ENCODE measurements at regions not wholly inside any gene's neighbourhood (a gene's known extent, or its start where the extent isn't known, plus 50 kb on each side); places are given as distances from the start of the nearest gene placed in this dataset.

DNA sequence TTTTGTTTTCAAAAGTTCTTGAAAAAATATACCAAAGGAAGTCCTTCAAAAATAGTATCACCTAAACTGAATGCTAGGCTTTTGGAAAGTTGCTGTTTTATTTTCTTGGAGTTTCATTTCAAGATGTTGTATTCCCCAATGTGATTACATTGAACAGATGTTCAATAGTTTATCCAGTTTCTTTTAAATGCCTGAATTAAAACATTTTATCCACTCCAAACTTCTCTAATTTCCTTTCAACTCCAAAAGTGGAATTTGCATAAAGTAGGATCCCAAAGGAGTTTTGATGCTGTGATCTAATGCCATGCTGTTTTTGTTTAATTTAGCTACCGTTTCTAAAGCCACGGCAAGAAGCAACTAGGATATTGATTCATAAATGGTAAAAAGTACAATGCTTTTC is 892.5 kb upstream of the SLC10A2 start:
- TF ChIP-seq, protein P1, sequence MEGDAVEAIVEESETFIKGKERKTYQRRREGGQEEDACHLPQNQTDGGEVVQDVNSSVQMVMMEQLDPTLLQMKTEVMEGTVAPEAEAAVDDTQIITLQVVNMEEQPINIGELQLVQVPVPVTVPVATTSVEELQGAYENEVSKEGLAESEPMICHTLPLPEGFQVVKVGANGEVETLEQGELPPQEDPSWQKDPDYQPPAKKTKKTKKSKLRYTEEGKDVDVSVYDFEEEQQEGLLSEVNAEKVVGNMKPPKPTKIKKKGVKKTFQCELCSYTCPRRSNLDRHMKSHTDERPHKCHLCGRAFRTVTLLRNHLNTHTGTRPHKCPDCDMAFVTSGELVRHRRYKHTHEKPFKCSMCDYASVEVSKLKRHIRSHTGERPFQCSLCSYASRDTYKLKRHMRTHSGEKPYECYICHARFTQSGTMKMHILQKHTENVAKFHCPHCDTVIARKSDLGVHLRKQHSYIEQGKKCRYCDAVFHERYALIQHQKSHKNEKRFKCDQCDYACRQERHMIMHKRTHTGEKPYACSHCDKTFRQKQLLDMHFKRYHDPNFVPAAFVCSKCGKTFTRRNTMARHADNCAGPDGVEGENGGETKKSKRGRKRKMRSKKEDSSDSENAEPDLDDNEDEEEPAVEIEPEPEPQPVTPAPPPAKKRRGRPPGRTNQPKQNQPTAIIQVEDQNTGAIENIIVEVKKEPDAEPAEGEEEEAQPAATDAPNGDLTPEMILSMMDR (IDR thresholded peaks at IDR 0.05; ENCODE audit: extremely low read depth, low read depth, low read length): no peak
- Histone ChIP-seq H3K36me3 (ENCODE audit: insufficient read depth, low read length) (no peaks in the 10 kb centered on the region), H3K27me3 (ENCODE audit: insufficient read depth, low read length) (no peaks in the 10 kb centered on the region), H3K79me2 (ENCODE audit: insufficient read depth, low read length) (no peaks in the 10 kb centered on the region), H4K20me1 (ENCODE audit: insufficient read depth, low read length) (no peaks in the 10 kb centered on the region), H3K4me3 (ENCODE audit: insufficient read depth, low read length) (no peak overlapping the region), H3K9me3 (ENCODE audit: low read depth, low read length) (peaks cover 6% of the 10 kb centered on the region), H3K27ac (ENCODE audit: low read depth, low read length) (no peak overlapping the region), H3K4me1 (ENCODE audit: insufficient read depth, low read length) (no peaks in the 10 kb centered on the region), H2AFZ (ENCODE audit: low read length) (no peak overlapping the region), H3K4me2 (ENCODE audit: insufficient read depth, low read length) (no peak overlapping the region)
- DNase-seq (ENCODE audit: insufficient read length, low spot score, missing footprints): no peak

DNA sequence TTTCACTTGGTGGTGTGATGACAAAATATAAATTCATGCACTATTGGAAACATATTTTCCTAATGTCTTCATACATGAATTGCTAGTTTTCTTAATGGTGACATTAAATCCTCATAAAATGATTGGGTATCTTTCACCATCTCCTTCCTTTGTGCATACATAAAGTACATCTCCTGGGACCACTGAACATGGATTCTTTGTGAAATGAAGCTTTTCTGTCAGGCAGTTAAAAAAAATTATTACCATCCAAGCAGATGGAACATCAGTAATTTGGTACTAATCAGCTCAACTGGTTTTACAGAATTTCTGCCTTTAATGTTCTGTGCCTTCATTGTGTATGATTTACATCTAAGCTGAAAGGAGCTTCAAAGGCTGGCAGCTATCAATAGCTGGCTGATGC is 891.7 kb upstream of the SLC10A2 start:
- TF ChIP-seq, protein P1 (IDR thresholded peaks at IDR 0.05; ENCODE audit: extremely low read depth, low read depth, low read length): no peak
- Histone ChIP-seq H3K4me1 (ENCODE audit: insufficient read depth, low read length) (no peaks in the 10 kb centered on the region), H3K27ac (ENCODE audit: low read depth, low read length) (no peak overlapping the region), H4K20me1 (ENCODE audit: insufficient read depth, low read length) (no peaks in the 10 kb centered on the region), H3K9me3 (ENCODE audit: low read depth, low read length) (peaks cover 6% of the 10 kb centered on the region), H3K4me2 (ENCODE audit: insufficient read depth, low read length) (no peak overlapping the region), H3K79me2 (ENCODE audit: insufficient read depth, low read length) (no peaks in the 10 kb centered on the region), H3K4me3 (ENCODE audit: insufficient read depth, low read length) (no peak overlapping the region), H2AFZ (ENCODE audit: low read length) (no peak overlapping the region), H3K27me3 (ENCODE audit: insufficient read depth, low read length) (no peaks in the 10 kb centered on the region), H3K36me3 (ENCODE audit: insufficient read depth, low read length) (no peaks in the 10 kb centered on the region)
- DNase-seq (ENCODE audit: insufficient read length, low spot score, missing footprints): no peak

DNA sequence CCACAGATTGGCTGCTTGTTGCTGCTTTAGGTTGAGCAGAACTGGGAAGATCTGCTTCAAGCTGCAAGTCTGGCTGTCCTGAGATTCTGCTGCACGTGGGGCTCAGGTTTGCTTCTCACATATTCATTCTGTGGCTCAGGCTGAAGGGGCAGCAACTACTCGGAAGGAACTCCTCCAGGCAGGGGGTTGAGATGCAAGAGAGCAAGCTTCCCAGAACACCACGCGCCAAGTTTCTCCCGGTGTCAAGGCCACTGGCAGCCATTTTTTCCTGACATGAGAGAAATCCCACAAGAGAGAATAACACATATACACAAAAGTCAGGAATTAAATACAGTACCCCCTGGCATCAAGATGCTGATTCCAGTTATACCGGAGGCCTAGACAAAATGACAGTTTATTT is 887.6 kb upstream of the SLC10A2 start:
- no peaks in the 10 kb centered on the region for H4K20me1 ChIP-seq (ENCODE audit: insufficient read depth, low read length)
- no peaks in the 10 kb centered on the region for H3K4me1 ChIP-seq (ENCODE audit: insufficient read depth, low read length)
- H3K4me2 ChIP-seq (ENCODE audit: insufficient read depth, low read length): no peak overlapping the region
- TF ChIP-seq, protein P1 (IDR thresholded peaks at IDR 0.05; ENCODE audit: extremely low read depth, low read depth, low read length): no peak
- no peaks in the 10 kb centered on the region for H3K9me3 ChIP-seq (ENCODE audit: low read depth, low read length)
- H3K27ac ChIP-seq (ENCODE audit: low read depth, low read length): no peak overlapping the region
- DNase-seq (ENCODE audit: insufficient read length, low spot score, missing footprints): no peak
- H3K27me3 ChIP-seq (ENCODE audit: insufficient read depth, low read length): no peaks in the 10 kb centered on the region
- no peaks in the 10 kb centered on the region for H3K79me2 ChIP-seq (ENCODE audit: insufficient read depth, low read length)
- no peak overlapping the region for H2AFZ ChIP-seq (ENCODE audit: low read length)
- H3K4me3 ChIP-seq (ENCODE audit: insufficient read depth, low read length): no peak overlapping the region
- no peaks in the 10 kb centered on the region for H3K36me3 ChIP-seq (ENCODE audit: insufficient read depth, low read length)

DNA sequence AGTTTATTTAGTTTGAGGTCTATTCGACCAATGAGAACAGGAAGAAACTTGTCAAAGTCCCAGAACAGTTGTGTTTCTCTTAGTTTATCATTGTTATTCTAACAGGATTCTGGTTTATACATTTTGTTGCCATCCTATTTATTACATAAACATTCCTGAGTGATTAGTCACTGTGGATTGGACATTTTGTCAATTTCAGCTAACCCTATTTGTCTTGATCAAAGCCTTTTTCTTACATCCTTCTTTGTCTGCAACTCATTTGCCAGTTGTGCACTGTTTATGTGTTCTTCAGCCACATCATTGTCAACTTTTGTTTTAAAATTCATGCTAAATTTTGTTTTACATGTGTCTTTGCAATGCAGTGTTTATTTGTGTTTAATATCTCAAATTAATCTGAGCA is 886.0 kb upstream of the SLC10A2 start:
- no peaks in the 10 kb centered on the region for H3K4me1 ChIP-seq (ENCODE audit: insufficient read depth, low read length)
- TF ChIP-seq, protein P1 (IDR thresholded peaks at IDR 0.05; ENCODE audit: extremely low read depth, low read depth, low read length): no peak
- no peak overlapping the region for H3K4me3 ChIP-seq (ENCODE audit: insufficient read depth, low read length)
- H3K9me3 ChIP-seq (ENCODE audit: low read depth, low read length): no peaks in the 10 kb centered on the region
- no peak for DNase-seq (ENCODE audit: insufficient read length, low spot score, missing footprints)
- H3K27ac ChIP-seq (ENCODE audit: low read depth, low read length): no peak overlapping the region
- no peaks in the 10 kb centered on the region for H4K20me1 ChIP-seq (ENCODE audit: insufficient read depth, low read length)
- no peak overlapping the region for H2AFZ ChIP-seq (ENCODE audit: low read length)
- H3K4me2 ChIP-seq (ENCODE audit: insufficient read depth, low read length): no peak overlapping the region
- no peaks in the 10 kb centered on the region for H3K79me2 ChIP-seq (ENCODE audit: insufficient read depth, low read length)
- H3K36me3 ChIP-seq (ENCODE audit: insufficient read depth, low read length): no peaks in the 10 kb centered on the region
- H3K27me3 ChIP-seq (ENCODE audit: insufficient read depth, low read length): no peaks in the 10 kb centered on the region

All from osteoblast (primary cell).